Hypothalamus (tissue), 51 donors: ENCODE measurements at regions not wholly inside any gene's neighbourhood (a gene's known extent, or its start where the extent isn't known, plus 50 kb on each side); places are given as distances from the start of the nearest gene placed in this dataset.
"Not testable (repeated sequence)": the region's sequence is repeated elsewhere in the genome, so short reads cannot be mapped to it uniquely, and the experiment has no call there.

Experiments used
- DNase-seq, 51 donors: peaks; one replicate each; lab custom pipeline; 2025; lab: John Stamatoyannopoulos, UW

DNA sequence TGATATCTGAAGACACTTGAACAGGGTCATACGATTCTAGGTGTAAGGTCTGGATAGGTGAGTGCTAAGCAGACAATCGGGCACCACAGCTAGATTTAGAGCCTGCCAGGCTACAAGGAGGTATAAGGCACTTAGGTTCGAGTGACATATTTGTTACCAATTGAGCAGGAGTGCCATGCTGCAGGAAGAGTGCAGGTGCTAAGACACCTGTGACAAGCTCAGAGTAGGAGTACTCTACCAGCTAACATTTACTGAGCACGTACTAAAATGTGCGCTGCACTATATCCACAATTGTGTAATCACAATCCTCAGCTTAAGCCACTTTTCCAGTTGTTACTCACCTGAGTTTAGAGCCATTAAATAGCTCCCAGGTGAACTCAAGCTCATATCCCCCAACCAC is 227.8 kb upstream of the MOCS1 start:
- no peak for DNase-seq

DNA sequence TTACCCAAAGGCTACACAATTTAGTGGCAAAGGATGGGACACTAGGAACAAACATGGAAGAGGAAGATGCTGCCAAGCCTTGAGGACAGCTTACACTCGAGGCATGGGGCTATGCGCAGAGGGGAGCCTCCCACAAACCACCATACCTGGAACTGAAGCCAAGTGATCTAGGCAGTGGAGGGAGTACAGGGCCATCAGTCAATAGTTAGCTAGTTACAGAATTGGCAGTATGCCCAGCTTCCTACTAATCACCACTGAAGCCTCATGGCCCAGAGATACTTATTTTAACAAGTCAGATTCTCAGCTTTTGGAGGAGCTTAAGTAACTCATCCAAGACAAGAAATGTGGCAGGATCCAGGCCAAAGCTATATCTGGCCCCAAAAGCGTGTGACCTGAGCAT is 226.6 kb upstream of the MOCS1 start:
- no peak for DNase-seq

DNA sequence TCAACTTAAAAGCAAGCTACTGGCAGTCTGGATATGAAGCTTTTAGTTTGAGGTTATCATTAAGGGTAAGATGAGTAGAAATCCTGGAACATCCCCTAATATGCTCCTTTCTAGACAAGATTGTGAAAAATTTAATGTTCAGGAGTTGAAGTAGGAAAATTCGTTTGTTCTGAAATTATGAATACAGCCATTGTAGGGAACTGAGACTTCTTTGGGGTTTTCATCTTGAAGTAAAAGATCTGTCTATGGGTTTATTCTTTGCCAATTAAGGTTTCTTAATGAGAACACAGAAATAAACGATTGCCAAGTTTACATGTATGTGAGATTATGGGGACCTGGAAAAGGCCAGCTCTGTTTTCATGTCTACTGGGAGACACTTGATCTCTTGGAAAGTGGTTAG is 225.6 kb upstream of the MOCS1 start:
- DNase-seq = no peak

DNA sequence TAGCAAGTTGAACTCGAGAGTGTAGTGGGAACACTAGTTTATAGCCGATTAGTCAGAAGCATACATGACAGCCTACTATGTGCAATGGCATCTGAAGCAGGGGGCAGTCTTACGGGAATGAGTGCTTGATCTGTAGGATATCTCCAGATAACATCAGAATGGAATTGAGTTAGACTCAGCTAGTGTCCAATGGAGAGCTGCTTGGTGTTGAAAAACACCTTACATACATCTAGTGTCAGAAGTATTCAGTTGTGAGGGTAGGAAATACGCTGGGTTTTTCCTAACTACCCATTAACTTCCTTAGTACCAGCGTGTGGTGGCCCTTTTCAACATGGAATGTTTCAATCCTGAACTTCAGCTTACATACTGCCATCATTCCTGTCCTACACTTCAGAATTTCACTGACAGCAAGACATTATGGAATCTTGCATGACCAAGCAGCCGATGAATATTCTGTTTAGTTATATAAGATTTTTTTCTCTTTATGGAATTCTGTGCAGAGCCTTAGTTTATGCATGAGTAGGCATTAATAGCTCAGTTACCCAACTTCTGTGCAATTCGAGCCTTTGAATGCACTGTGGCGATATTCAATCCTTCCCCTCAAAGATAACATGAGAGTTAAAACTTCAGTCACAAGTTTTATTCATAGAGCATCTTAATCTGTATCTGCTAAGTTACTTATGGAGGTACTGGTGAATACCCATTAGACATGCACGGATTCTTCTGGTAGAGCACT is 218.6 kb upstream of the MOCS1 start:
- no peak for DNase-seq

DNA sequence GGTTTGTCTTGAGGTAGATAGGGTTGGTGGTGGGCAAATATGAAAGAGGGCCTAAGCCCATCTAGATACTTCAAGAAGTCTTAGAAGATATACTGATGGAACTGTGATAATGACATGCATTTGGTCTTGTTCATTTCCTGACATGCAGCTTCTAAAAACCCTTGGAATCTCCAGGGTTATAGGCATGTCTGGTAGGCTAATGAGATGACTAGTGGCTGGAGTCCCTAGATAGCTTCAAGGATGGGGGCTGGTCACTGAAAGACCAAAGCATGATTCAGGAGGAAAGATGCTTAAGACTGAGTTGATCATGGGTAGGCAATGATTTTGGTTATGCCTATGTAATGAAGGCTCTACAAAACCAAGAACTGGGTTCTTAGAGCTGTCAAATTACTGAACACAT is 217.9 kb upstream of the MOCS1 start:
- no peak for DNase-seq

DNA sequence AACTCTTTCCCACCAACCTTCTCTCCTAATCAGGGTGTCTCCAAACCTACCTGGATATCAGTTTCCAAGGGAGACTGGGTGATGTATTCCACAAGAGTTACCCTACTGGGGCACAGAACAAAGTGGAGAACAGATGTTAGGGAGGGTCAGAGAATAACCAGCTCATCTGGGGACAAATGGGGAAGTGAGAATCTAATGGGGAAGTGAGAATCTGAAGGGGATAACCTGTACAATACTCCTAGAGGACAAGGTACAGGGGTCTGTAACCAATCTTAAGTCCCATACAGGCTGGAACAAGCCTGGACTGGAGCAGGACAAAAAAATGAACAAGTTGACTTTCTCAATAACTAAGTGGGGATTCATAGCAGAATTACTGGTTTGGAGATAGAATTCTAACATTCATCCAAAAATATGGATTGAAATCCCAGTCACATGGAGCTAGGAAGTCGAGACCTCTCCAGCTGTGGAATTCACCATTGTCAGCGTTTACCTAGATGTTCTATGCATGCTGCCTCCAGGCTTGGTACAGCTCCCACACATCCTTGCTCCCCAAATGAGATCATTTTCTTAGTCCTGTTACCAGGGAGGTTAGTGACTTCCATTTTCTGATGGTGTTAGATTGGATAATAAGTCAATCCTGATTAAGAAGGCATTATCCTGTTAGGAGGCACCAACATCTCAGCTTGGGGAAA is 214.8 kb upstream of the MOCS1 start:
- no peak for DNase-seq

DNA sequence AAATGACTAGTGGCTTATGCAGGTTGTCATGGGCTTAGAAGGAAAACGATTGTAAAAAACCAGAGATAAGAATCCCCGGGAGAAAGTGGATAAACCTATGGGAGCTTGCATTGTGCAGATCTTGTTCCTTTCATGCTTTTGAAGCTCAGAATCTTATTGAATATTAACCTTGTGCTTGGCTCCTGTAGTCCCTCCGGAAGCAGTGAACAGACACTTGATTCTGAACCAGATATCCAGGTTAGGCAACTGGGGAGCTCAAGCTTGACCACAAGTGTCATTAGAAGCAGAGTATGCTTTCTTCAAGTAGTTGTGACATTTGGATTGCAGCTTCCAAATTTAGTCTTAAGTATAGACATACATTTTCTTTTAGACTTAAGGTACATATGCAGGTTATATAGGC is 212.6 kb upstream of the MOCS1 start:
- no peak for DNase-seq

DNA sequence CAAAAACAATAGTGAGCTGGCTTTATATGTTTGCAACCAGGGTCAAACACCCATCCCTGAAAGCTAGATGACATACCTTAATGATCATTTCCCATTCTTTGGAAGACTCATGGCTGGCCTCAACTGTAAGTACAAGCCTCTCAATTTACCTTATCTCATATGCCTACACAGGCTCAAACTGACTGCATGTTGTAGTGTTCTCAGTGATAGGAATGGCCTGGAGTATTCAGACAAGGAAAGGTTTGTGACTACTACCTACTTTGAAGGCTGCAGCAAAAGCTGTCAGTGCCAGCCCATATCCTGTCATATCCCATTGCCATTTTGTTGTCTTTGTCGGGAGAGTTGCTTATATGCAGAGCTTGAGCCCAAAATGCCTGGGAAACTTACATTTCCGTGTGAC is 205.2 kb upstream of the MOCS1 start:
- DNase-seq = no peak

DNA sequence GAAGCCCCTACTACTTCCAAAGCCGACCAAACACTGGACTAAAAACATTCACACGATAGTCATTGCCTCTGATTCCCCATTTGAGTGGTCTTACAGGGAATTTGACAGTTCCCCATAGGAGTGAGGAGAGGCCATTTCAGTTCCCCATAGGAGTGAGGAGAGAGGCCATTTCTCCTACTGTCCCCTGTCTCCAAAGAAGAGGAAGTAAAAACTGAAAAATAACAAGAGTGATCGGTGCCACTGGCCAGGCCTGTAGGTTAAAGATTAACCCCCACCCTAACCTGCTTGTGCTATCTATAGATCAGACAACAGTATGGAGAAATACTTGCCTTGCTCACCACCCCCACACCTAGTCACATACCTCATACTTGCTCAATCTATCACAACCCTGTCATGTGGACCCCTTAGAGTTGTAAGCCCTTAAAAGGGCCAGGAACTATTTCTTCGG is 204.0 kb upstream of the MOCS1 start:
- DNase-seq = no peak

DNA sequence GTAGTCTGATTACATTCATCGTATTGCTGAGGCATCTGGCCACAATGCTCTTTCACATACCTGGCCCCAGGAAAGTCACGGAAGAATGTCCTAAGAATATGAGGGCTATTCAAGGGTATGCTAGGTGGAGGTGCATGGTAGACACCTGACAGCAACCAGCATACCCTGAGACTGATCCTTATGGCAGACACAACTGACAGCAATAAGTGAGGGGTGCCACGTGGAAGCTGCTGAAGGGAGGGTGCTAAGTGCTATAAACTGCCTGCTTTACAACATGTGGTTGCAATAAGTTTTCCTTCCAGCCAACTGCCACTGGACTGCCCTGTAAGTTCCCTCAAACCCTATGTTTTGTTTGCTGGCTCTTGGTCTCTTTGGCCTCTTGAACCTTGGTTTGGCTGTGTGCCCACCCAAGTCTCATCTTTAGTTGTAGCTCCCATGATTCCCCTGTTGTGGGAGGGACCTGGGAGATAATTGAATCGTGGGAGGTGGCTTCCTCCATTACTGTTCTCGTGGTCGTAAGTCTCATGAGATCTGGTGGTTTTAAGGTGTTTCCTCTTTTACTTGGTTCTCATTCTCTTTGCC is 201.3 kb upstream of the MOCS1 start:
- no peak for DNase-seq

DNA sequence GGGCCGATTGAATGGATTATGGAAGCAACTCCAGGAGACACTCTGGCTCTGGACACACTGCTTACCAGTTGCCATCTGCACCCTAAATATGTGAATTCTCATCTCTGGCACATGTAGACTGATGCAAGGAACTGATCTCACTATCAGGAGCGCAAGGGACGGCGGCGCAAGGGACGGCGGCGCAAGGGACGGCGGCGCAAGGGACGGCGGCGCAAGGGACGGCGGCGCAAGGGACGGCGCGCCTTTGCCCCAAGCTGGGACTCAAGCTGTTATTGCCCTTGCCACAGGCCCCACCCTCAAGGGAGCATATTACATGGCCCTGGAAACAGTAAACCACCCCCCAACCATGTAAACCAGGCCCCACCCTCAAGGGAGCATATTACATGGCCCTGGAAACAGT is 199.7 kb upstream of the MOCS1 start:
- not testable (repeated sequence) for DNase-seq

DNA sequence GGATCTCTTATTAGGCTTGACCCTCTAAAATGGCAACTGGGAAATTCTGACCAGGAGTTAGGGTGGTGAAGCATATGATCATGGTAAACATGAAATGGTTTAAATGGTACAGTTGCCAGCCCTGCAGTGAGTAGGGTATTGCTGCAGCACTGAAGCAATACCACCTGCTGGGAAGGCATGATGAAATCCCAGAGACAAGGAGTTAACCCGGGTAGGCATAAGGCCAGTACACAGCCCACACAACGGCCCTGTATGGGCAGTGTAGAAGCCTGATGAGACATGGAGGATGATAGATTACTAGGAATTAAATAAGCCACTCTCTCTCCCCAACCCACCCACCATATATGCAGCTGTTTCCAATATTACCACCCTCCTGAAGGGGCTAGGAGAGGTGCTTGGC is 197.4 kb upstream of the MOCS1 start:
- no peak for DNase-seq

DNA sequence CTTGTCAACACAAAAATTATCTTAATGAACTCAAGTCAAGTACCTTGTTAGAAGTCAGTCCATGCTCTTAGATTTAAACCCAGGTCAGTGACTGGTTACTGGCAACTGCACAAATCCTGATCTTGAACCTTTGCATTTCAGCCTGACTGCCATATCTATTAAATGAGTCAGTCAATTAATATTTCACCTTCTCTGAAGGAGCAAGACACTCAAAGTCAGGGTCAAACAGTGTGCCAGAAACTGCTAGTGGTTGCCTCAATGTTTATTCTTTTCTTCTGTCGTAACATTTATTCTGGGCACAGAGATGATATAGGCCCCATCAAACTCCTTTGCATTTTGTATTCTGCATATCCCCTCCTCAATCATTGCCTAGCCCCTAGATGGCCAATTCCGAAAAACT is 193.9 kb upstream of the MOCS1 start:
- DNase-seq = no peak

DNA sequence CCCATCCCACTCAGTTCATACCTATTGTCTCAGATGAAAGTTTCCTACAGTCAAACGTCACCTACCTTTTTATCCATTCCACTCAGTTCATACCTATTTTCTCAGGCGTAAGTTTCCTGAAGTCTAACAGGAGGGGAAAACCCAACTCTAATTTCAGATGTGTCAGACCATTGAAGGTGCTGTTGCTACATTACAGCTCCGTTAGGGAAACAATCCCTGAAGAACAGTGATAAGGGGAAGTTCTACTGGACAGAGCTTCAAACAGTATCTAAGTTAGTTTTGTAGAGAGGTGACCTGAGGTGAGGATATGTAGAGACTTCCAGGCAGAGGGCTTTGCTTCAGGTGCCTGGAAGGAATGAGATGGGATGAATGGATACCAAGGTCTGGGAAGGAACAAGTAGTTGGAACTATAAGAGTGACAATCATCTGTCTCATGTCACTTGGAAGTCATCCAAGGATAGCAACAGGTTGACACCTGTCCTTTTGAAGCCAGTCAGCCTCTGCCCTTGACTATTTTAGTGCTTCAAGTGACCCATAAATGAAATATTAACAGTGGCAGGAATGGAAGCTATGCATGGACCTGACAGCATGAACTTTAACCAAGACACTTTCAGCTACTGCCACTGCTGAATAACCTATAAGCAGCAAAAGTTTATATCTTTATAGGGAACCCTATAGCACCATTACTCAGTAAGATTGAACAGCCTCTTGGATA is 191.6 kb upstream of the MOCS1 start:
- DNase-seq = no peak

DNA sequence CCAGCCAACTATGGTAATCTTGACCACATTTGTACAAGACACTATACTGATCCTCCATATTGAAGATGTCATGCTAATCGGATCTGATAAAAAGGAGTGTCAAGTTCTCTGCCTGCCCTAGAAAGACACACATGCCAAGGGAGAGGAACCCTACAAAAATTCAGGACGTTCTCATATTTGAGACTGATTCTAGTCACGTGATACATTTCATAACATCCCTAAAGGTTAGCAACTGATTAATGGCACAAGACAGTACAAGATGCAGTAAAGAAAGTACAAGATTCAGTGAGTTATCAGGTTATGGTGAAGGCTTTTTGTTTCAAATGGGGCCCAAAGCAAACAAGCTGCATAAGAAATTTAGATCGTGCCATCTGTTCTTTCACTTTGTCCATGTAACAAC is 190.7 kb upstream of the MOCS1 start:
- no peak for DNase-seq

DNA sequence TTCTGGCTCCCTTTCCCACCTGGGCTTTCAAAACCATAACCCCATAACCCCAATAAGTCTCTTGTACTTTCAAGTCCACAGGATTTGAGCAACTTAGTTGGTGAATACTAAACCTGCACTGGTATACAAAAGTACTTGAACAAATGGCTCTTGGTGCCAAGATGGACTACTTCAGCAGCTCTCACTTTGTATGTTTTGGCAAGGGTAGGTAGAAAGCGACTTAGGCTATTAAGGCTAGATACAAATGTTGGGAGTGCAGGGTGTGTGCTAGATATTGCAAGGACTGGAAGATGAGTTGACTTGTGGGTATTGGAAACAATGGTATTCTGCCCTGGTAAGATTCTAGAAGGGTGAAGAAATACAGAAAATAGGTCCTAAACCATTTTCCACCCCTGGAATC is 182.6 kb upstream of the MOCS1 start:
- no peak for DNase-seq

DNA sequence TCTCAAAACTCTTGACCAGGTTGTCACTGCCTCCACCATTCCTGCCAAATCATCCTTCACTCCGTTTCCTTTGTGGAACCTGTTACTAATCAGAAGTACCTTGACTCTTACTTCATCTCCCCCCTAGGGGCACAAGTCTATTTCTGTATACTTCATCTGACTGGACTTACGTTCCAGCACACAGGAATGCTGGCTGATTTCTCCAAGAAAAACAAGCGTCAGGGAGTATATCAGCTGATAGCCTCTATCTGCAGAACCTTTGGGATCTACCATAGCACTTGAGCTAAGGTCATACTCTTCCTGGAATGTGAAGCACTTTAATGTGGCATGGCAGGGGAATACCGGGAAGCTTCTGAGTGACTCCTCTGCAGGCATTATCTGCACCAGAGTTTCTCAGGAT is 178.1 kb upstream of the MOCS1 start:
- no peak for DNase-seq

DNA sequence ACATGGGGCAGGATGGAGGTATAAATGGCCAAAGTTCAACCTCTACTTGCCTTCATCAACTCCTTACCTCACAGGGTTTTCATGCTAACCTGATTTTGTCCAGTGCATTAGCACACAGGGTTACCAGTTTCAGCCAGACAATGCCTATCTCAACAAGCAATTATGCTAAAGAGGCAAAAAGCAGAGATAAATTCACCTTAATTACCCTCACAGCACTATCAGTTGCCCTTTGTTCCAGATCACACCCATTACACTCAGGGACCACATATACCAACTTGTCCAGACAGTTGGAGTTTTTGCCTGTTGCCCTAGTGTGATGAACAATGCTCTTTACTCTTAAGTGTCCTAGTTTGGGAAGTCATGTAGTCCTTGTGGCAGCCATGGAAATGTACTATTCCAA is 174.5 kb upstream of the MOCS1 start:
- DNase-seq = no peak

DNA sequence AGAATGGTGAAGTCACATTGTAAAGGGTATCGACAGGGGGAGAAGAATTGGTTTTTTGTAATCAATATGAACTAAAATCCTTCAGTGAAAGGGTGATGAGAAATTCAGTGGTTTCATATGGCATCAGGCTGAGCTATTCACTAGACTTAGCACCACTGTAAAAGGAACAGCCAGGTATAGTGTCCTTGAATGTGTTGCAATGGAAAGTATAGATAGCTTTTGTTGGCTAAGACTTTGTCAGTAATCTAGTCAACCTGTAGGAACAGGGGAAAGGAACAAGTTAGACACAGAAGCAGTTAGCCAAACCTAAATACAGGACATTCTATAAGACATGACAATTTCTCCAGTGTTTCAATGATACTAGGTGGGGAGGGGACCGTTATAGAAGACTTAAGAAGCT is 172.6 kb upstream of the MOCS1 start:
- no peak for DNase-seq

DNA sequence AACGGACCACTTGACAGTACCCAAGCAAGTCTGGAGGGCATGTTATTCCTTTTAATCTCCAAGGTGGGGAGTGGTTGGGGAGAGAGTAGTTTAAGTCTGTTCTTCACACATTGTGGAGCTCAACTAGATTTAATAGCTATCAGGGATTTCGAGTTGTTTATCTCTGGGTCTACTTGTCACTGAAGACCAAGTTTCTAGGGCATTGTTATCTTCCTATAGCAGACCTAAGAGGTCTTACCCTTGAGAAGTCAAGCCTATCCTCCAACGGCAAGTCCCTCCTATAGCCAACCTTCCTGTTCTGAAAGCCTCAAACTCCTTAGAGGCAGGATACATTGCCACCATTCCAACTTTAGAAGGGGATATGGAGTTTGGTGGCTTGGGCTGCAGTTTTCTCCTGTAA is 164.5 kb upstream of the MOCS1 start:
- no peak for DNase-seq

DNA sequence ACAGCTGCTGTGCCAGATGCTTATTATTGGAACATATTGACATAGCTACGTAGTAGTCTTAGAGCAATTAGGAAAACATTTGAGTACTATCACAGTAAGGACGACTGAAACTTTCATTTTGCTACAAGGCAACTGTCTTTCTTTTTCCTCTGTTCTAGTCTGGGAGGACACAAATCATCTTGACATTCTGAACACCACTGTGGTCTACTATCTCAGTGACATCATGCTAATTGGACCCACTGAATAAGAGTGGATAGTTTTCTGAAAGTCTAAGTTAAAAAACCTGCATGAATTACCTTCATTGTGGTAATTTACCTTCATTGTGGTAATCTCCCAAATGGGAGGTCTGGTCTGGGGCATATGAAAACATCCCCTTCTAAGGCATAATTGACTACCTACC is 163.3 kb upstream of the MOCS1 start:
- DNase-seq = no peak
